LHCN-M2 (cell line): ENCODE measurements at regions not wholly inside any gene's neighbourhood (a gene's known extent, or its start where the extent isn't known, plus 50 kb on each side); places are given as distances from the start of the nearest gene placed in this dataset.
"Not testable (repeated sequence)": the region's sequence is repeated elsewhere in the genome, so short reads cannot be mapped to it uniquely, and the experiment has no call there.

Source experiments
- DNase-seq: peaks from one replicate; pipeline ENCODE4 v3.0.0-alpha.2; 2012; ENCODE audit warnings: low read depth

GRCh38 chr20:17837179-17837578, 131.4 kb downstream of the SNX5 start:
- DNase-seq, result no peak

GRCh38 chr20:17836303-17836861, 132.2 kb downstream of the SNX5 start:
- DNase-seq, result peak; percentile 63

- DNase-seq, result no peak
These were observed 132.7 kb downstream of the SNX5 start for GRCh38 chr20:17835934-17836300.

GRCh38 chr20:17835240-17835933, 133.2 kb downstream of the SNX5 start:
- DNase-seq, result peak; percentile 80

- DNase-seq, result no peak
These were observed 133.8 kb downstream of the SNX5 start for GRCh38 chr20:17834804-17835203.

GRCh38 chr20:17833036-17833674, 133.4 kb downstream of the BANF2 start:
- DNase-seq, result no peak

- no peak for DNase-seq
These were observed 132.6 kb downstream of the BANF2 start for GRCh38 chr20:17832236-17832915.

- DNase-seq, result no peak
These were observed 128.9 kb downstream of the BANF2 start for GRCh38 chr20:17828598-17829144.

- DNase-seq, result no peak
These were observed 128.2 kb downstream of the BANF2 start for GRCh38 chr20:17827759-17828559.

- no peak for DNase-seq
These were observed 127.3 kb downstream of the BANF2 start for GRCh38 chr20:17827079-17827478.

- DNase-seq, result no peak
These were observed 126.4 kb downstream of the BANF2 start for GRCh38 chr20:17825960-17826843.

GRCh38 chr20:17825252-17825959, 125.6 kb downstream of the BANF2 start:
- DNase-seq, result no peak

GRCh38 chr20:17824676-17825251, 125.0 kb downstream of the BANF2 start:
- DNase-seq, result no peak

GRCh38 chr20:17823409-17824144, 123.8 kb downstream of the BANF2 start:
- DNase-seq, result no peak

GRCh38 chr20:17822540-17823408, 123.0 kb downstream of the BANF2 start:
- no peak for DNase-seq

- DNase-seq, result peak; percentile 52
These were observed 122.3 kb downstream of the BANF2 start for GRCh38 chr20:17822039-17822438.

- not testable (repeated sequence) for DNase-seq
These were observed 121.8 kb downstream of the BANF2 start for GRCh38 chr20:17821606-17822005.
